IPS-20b (cell line): ENCODE measurements at regions not wholly inside any gene's neighbourhood (a gene's known extent, or its start where the extent isn't known, plus 50 kb on each side); places are given as distances from the start of the nearest gene placed in this dataset.
"Not testable (repeated sequence)": the region's sequence is repeated elsewhere in the genome, so short reads cannot be mapped to it uniquely, and the experiment has no call there.

ENCODE experiments used
- H3K27ac ChIP-seq: one replicate; pipeline ENCODE4 v1.5.1; 2013; ENCODE audit warnings: low read length
- H3K27me3 ChIP-seq: 2 replicates; pipeline ENCODE4 v1.6.1; 2013; ENCODE audit warnings: mild to moderate bottlenecking, low read length, inconsistent platforms; ENCODE audit not compliant: insufficient read depth
- H3K36me3 ChIP-seq: 2 replicates; pipeline ENCODE4 v1.6.1; 2013; ENCODE audit warnings: low read depth, mild to moderate bottlenecking, inconsistent platforms, low read length, moderate library complexity; ENCODE audit not compliant: insufficient read depth
- H3K4me1 ChIP-seq: 2 replicates; pipeline ENCODE4 v1.6.1; 2013; ENCODE audit warnings: mild to moderate bottlenecking, control low read depth, inconsistent platforms, low read length, moderate library complexity; ENCODE audit not compliant: insufficient read depth
- H3K4me3 ChIP-seq: 2 replicates; pipeline ENCODE4 v1.5.1; 2013; ENCODE audit warnings: mild to moderate bottlenecking, low read length, inconsistent platforms
- H3K9ac ChIP-seq: 2 replicates; pipeline ENCODE4 v1.6.1; 2013; ENCODE audit warnings: low read depth, mild to moderate bottlenecking, inconsistent platforms, low read length, moderate library complexity
- H3K9me3 ChIP-seq: 2 replicates; pipeline ENCODE4 v1.6.1; 2013; ENCODE audit warnings: mild to moderate bottlenecking, low read depth, low read length, inconsistent platforms; ENCODE audit not compliant: insufficient read depth

GRCh38 chr3:110989446-110989845 is 82.2 kb upstream of the NECTIN3 start:
- H3K27me3 ChIP-seq, result no peaks in the 10 kb centered on the region
- no peaks in the 10 kb centered on the region for H3K4me1 ChIP-seq
- no peak overlapping the region for H3K9ac ChIP-seq
- H3K36me3 ChIP-seq, result no peaks in the 10 kb centered on the region
- no peak overlapping the region for H3K4me3 ChIP-seq
- no peak overlapping the region for H3K27ac ChIP-seq
- H3K9me3 ChIP-seq, result no peaks in the 10 kb centered on the region

GRCh38 chr3:110995461-110996231 is 76.0 kb upstream of the NECTIN3 start:
- Histone ChIP-seq H3K4me3 (no peak overlapping the region), H3K36me3 (no peaks in the 10 kb centered on the region), H3K4me1 (no peaks in the 10 kb centered on the region), H3K9ac (no peak overlapping the region), H3K27me3 (no peaks in the 10 kb centered on the region), H3K27ac (no peak overlapping the region), H3K9me3 (no peaks in the 10 kb centered on the region)

- not testable (repeated sequence) for H3K9me3 ChIP-seq, H3K9ac ChIP-seq, H3K4me3 ChIP-seq, H3K36me3 ChIP-seq, H3K27me3 ChIP-seq, H3K4me1 ChIP-seq, H3K27ac ChIP-seq
These were observed 72.8 kb upstream of the NECTIN3 start for GRCh38 chr3:110998766-110999165.

- not testable (repeated sequence) for H3K27ac ChIP-seq, H3K9me3 ChIP-seq, H3K4me3 ChIP-seq, H3K9ac ChIP-seq, H3K4me1 ChIP-seq, H3K27me3 ChIP-seq, H3K36me3 ChIP-seq
These were observed 65.1 kb upstream of the NECTIN3 start for GRCh38 chr3:111006485-111006884.

- Histone ChIP-seq H3K27me3 (no peaks in the 10 kb centered on the region), H3K4me1 (no peaks in the 10 kb centered on the region), H3K27ac (no peak overlapping the region), H3K4me3 (no peak overlapping the region), H3K9me3 (no peaks in the 10 kb centered on the region), H3K9ac (no peak overlapping the region), H3K36me3 (no peaks in the 10 kb centered on the region)
These were observed 59.0 kb upstream of the NECTIN3 start for GRCh38 chr3:111012388-111013248.
